DOHH2 (cell line): ENCODE measurements at regions not wholly inside any gene's neighbourhood (a gene's known extent, or its start where the extent isn't known, plus 50 kb on each side); places are given as distances from the start of the nearest gene placed in this dataset.

Experiments
- H3F3A ChIP-seq: fragments of 200-600 bp; sonication (generic), shearing (Covaris generic); 2 replicates; pipeline ENCODE4 v1.6.0; 2016; ENCODE audit warnings: antibody characterized with exemption, mild to moderate bottlenecking; ENCODE audit not compliant: control insufficient read depth, insufficient read depth
- H3K27ac ChIP-seq: fragments of 200-600 bp; sonication (generic); 2 replicates; pipeline ENCODE4 v1.5.1; 2014; ENCODE audit warnings: low read depth, mild to moderate bottlenecking, low read length, moderate library complexity
- H3K27me3 ChIP-seq: fragments of 200-600 bp; sonication (generic); 2 replicates; pipeline ENCODE4 v1.6.1; 2014; ENCODE audit warnings: mild to moderate bottlenecking, low read length, mixed read lengths; ENCODE audit not compliant: control insufficient read depth
- H3K36me3 ChIP-seq: fragments of 200-600 bp; sonication (generic); 2 replicates; pipeline ENCODE4 v1.6.1; 2014; ENCODE audit warnings: mild to moderate bottlenecking, low read length, moderate library complexity, mixed read lengths; ENCODE audit not compliant: control insufficient read depth
- H3K4me1 ChIP-seq: fragments of 200-600 bp; sonication (generic); 2 replicates; pipeline ENCODE4 v1.6.1; 2014; ENCODE audit warnings: mild to moderate bottlenecking, low read length, mixed read lengths; ENCODE audit not compliant: control insufficient read depth
- H3K4me2 ChIP-seq: fragments of 200-600 bp; sonication (generic); 2 replicates; pipeline ENCODE4 v1.6.0; 2014; ENCODE audit warnings: mild to moderate bottlenecking, low read length, moderate library complexity
- H3K4me3 ChIP-seq: fragments of 200-600 bp; sonication (generic); 2 replicates; pipeline ENCODE4 v1.5.1; 2014; ENCODE audit warnings: mild to moderate bottlenecking, low read length, mixed read lengths
- H3K79me2 ChIP-seq: fragments of 200-600 bp; sonication (generic); 2 replicates; pipeline ENCODE4 v1.6.1; 2014; ENCODE audit warnings: mild to moderate bottlenecking, low read length, mixed read lengths; ENCODE audit not compliant: control insufficient read depth
- H3K9me2 ChIP-seq: fragments of 200-600 bp; sonication (generic); replicated peaks from 2 replicates; pipeline ENCODE4 v1.6.1; 2014; ENCODE audit warnings: mild to moderate bottlenecking, low read length, mixed read lengths; ENCODE audit not compliant: control insufficient read depth
- H3K9me3 ChIP-seq: fragments of 200-600 bp; sonication (generic); 2 replicates; pipeline ENCODE4 v1.6.1; 2014; ENCODE audit warnings: antibody characterized with exemption, low read length, mixed read lengths; ENCODE audit not compliant: control insufficient read depth, insufficient read depth
- H4K20me1 ChIP-seq: fragments of 200-600 bp; sonication (generic); 2 replicates; pipeline ENCODE4 v1.6.0; 2014; ENCODE audit warnings: low read depth, mild to moderate bottlenecking, antibody characterized with exemption, low read length, moderate library complexity; ENCODE audit not compliant: control insufficient read depth, insufficient read depth
- EZH2phosphoT487 ChIP-seq: fragments of 200-600 bp; sonication (generic); IDR thresholded peaks from 2 replicates; pipeline ENCODE4 v1.6.1; 2017; ENCODE audit warnings: borderline replicate concordance, mild to moderate bottlenecking, antibody characterized with exemption, low read length, moderate library complexity, mixed read lengths
- TF ChIP-seq, protein P1 (sequence below): fragments of 200-600 bp; sonication (generic); IDR thresholded peaks from one replicate; pipeline ENCODE4 v1.5.1; 2014; ENCODE audit warnings: antibody characterized with exemption, mild to moderate bottlenecking, low read depth, low read length; ENCODE audit not compliant: poor library complexity, severe bottlenecking

DNA sequence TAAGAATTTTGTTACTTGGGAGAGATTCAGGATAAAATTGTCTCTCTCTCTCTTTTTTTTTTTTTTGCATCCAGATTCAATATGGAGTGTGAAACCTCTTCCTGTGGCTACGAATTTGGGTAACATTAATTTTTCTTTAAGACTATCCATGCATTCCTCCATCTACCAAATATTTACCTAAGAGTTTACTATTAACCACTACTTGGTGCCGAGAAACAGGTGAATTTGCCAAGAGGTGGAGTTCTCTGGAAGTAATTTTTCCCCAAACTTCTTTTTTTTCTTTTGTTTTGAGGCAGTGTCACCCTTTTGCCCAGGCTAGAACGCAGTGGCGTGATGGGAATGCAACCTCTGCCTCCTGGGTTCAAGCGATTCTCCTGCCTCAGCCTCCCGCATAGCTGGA, 206.3 kb upstream of the VLDLR start:
- H3K36me3 ChIP-seq = no peaks in the 10 kb centered on the region
- TF ChIP-seq EZH2phosphoT487 = no peak
- TF ChIP-seq, protein P1, sequence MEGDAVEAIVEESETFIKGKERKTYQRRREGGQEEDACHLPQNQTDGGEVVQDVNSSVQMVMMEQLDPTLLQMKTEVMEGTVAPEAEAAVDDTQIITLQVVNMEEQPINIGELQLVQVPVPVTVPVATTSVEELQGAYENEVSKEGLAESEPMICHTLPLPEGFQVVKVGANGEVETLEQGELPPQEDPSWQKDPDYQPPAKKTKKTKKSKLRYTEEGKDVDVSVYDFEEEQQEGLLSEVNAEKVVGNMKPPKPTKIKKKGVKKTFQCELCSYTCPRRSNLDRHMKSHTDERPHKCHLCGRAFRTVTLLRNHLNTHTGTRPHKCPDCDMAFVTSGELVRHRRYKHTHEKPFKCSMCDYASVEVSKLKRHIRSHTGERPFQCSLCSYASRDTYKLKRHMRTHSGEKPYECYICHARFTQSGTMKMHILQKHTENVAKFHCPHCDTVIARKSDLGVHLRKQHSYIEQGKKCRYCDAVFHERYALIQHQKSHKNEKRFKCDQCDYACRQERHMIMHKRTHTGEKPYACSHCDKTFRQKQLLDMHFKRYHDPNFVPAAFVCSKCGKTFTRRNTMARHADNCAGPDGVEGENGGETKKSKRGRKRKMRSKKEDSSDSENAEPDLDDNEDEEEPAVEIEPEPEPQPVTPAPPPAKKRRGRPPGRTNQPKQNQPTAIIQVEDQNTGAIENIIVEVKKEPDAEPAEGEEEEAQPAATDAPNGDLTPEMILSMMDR = no peak
- no peaks in the 10 kb centered on the region for H3K27me3 ChIP-seq
- H4K20me1 ChIP-seq = no peaks in the 10 kb centered on the region
- H3K27ac ChIP-seq = no peak overlapping the region
- no peaks in the 10 kb centered on the region for H3K9me2 ChIP-seq
- no peak overlapping the region for H3K4me2 ChIP-seq
- H3K4me3 ChIP-seq = no peak overlapping the region
- no peaks in the 10 kb centered on the region for H3F3A ChIP-seq
- H3K9me3 ChIP-seq = no peaks in the 10 kb centered on the region
- H3K79me2 ChIP-seq = no peaks in the 10 kb centered on the region
- H3K4me1 ChIP-seq = 0 out of 2 replicates have a peak, but pooled peaks cover 3% of the 10 kb centered on the region

DNA sequence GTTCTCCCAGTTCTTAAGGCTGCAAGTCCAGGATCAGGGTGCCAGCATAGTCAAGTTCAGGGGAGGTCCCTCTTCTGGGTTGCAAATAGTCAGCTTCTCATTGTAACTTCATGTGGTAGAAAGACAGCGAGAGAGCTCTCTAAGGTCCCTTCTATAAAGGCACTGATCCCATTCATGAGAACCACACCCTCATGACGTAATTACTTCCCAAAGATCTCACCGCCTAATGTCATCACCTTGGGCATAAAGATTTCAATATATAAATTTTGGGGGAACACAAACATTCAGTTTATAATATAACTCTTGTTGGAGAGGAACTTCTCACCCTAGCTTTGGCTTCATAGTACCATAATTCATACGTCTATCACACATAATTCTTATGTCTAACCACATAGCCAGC, 203.9 kb upstream of the VLDLR start:
- H3K4me3 ChIP-seq = no peak overlapping the region
- H3K9me3 ChIP-seq = no peaks in the 10 kb centered on the region

DNA sequence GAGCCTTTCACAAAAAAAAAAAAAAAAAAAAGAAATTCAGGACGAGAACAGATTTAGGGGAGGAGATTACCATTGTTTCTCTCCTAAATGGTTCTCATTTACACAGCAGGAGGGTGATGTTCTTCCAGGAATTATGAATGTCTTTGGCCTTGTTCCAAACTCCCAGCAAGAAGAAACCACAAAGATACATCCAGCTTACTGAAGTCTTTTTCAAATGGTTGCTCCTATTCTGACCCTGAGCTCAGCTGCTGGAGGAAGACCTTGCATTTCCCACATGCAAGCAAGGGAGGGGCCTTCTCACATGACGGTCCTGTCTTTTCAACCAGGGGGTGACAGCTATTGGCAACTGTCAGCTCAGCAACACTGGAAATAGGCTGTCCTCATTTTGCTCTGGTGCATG, 203.0 kb upstream of the VLDLR start:
- no peaks in the 10 kb centered on the region for H3K9me3 ChIP-seq
- no peak overlapping the region for H3K4me2 ChIP-seq
- H3K27me3 ChIP-seq = no peaks in the 10 kb centered on the region
- no peak overlapping the region for H3K27ac ChIP-seq
- H3K36me3 ChIP-seq = no peaks in the 10 kb centered on the region
- H4K20me1 ChIP-seq = no peaks in the 10 kb centered on the region
- H3K4me1 ChIP-seq = 0 out of 2 replicates have a peak, but pooled peaks cover 3% of the 10 kb centered on the region
- H3K79me2 ChIP-seq = no peaks in the 10 kb centered on the region
- no peaks in the 10 kb centered on the region for H3F3A ChIP-seq
- H3K9me2 ChIP-seq = no peaks in the 10 kb centered on the region
- no peak overlapping the region for H3K4me3 ChIP-seq
- no peak for TF ChIP-seq EZH2phosphoT487
- TF ChIP-seq, protein P1 = no peak

More for the DNA sequence above, 203.9 kb upstream of the VLDLR start:
- no peaks in the 10 kb centered on the region for H3F3A ChIP-seq
- H3K27ac ChIP-seq = no peak overlapping the region
- H3K27me3 ChIP-seq = no peaks in the 10 kb centered on the region
- no peaks in the 10 kb centered on the region for H3K9me2 ChIP-seq
- H3K36me3 ChIP-seq = no peaks in the 10 kb centered on the region
- no peak overlapping the region for H3K4me2 ChIP-seq
- H4K20me1 ChIP-seq = no peaks in the 10 kb centered on the region
- no peak for TF ChIP-seq EZH2phosphoT487
- TF ChIP-seq, protein P1 = no peak
- 0 out of 2 replicates have a peak, but pooled peaks cover 3% of the 10 kb centered on the region for H3K4me1 ChIP-seq
- no peaks in the 10 kb centered on the region for H3K79me2 ChIP-seq
